Suppressor macrophage (primary cell): ENCODE measurements at regions not wholly inside any gene's neighbourhood (a gene's known extent, or its start where the extent isn't known, plus 50 kb on each side); places are given as distances from the start of the nearest gene placed in this dataset.

Source experiments
- DNase-seq, 4 experiments: peaks; one replicate each; pipeline ENCODE4 v3.0.0-alpha.2; 2020 to 2022

- DNase-seq: no peak
Observed at GRCh38 chr20:11048739-11049138, 374.9 kb upstream of the JAG1 start.

GRCh38 chr20:11050350-11050749 lies 376.6 kb upstream of the JAG1 start:
- no peak for DNase-seq

DNA sequence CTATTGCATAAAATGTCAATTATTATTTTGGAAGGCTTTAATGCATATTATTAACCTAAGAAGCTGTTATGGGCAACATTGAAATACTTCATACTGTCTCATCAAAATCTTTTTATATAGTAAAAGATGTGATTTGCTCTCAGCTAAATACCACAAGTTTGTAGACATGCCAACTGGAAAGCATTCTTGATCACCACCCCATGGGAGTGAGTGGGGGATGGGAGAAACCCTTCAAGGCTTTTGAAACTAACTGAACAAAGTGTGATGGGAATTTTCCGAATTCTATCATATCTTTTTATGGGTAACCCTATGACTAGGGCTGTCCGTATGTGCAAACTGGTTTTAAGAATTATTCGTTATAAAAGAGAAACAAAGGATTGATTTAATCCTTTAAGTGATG lies 377.3 kb upstream of the JAG1 start:
- DNase-seq: no peak

GRCh38 chr20:11053310-11053709 lies 379.5 kb upstream of the JAG1 start:
- DNase-seq: no peak

- no peak for DNase-seq
Observed at GRCh38 chr20:11054266-11054993, 380.6 kb upstream of the JAG1 start.

- no peak for DNase-seq
Observed at GRCh38 chr20:11056414-11056813, 382.6 kb upstream of the JAG1 start.

DNA sequence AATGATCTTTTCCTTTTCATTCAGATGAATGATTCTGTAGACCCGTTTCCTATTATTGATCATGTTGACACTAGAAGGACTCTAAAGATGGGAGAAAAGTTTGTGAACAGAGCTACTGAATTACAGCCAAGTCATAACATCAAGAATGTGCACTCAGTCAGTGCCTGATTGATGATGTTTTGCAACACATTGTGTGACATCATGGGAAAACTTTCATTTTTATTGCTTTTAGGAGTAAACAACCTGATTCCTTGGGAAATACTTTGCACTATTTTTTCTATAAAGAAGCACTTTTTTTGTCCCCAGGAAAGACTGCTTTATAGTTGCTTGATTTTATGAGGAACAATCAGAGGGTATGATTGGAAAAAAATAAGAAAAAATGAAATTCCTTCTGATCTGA lies 383.8 kb upstream of the JAG1 start:
- DNase-seq: no peak

DNA sequence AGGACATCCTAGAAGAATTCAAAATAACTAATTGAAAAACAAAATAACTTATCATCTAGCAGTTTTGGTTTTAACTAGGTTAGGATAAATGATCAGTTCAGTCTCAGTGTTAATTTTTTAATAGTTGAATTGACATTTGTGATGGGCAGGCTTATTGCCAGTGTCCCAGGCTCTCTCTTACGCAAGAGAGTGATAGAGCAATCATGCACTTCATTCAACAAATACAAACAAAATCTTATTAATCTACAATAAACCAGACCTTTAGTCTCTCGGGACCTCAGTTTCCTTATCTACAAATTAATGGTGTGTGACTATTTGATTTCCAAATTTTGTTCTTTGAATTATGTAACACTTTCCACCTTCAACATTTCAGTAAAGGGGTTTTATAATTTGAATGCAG lies 385.9 kb upstream of the JAG1 start:
- no peak for DNase-seq

- no peak for DNase-seq
Observed at GRCh38 chr20:11060423-11061185, 386.8 kb upstream of the JAG1 start.

- DNase-seq: peak; percentile 27 to 65 (median 36)
Observed at GRCh38 chr20:11063444-11063843, 389.6 kb upstream of the JAG1 start.

DNA sequence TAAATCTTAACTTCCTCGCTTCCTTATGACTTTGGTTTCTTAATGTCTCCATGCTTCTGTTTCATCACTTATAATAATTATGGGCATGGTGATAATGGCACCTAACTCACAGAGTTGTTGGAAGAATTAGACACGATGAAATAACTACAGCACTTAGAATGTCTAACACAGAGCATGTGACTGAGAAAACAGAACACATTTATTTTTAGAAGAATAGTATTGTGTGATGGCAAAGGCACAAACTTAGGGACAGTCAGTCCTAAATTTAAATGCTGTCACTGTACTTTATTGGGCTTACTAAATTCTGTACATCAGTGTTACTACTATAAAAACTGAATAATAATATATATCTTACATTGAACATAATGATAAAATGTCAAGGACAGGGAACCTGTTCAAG lies 391.1 kb upstream of the JAG1 start:
- DNase-seq: no peak

DNA sequence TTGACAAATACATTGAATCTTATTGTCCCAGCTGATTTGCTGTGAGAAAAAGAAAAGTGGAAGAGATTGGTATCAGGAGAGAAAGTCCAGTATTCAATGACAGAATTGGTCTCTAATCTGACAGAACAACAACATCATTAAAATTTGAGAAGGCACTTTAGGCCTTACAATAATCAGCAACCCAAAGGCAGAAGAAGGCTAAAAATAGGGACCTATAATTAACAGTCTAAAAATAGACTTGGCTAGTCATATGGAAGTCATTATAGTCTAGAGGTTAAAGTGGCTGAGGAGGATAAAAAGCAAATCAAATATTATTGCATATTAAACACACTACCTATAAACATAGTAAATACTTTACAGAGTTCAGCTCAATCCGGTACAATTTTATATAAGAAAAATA lies 393.6 kb upstream of the JAG1 start:
- no peak for DNase-seq

DNA sequence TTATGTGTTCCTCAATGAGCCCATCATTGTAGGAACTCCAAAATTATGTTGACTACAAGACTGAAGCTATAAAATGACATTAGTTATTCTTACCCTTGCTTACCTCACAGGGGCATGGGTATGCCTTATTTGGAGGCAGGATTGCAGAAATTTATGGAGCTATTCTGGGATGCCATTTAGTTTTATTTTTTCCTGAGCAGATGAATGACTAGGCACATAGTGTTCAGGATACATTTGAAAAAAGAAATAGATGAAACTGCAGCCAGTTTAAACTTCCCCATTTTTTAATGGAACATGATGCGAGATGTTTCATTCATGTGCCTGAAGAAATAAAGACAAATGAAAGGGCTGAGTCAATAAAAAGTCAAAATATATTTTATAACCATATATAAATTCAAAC lies 399.2 kb upstream of the JAG1 start:
- DNase-seq: peak in 2 of 4 experiments; percentile 4 to 16

DNA sequence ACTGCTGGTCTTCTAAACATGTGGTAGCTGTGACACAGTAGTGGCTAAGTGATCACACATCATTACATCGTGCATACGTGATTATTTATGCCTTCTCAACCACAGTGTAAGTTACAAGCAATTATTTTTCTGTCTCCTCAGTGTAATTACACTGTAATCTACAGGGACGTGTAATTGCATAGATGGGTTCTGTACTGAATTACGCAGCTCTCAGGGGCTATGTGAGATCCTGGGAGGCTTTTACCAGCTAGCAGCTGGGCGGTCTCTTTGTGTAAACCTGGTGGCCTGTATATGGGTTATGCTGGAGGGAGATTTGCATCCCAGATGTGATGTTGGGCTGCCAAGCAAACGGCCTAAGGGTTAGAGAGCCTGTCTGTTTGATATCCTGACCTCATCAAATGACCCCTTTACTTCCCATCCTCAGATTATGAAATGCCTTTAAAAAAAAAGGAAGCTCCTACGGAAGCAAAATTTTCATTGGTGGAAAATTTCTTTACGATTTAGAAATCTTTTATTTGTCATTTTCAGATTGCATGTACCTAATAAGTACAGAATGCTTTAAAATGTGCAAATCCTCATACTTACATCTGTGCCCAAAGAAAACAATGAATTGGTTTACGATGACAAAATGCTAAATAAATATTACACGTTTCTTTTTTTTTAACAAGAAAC lies 402.8 kb upstream of the JAG1 start:
- DNase-seq: peak in 2 of 4 experiments; percentile 30 to 31

DNA sequence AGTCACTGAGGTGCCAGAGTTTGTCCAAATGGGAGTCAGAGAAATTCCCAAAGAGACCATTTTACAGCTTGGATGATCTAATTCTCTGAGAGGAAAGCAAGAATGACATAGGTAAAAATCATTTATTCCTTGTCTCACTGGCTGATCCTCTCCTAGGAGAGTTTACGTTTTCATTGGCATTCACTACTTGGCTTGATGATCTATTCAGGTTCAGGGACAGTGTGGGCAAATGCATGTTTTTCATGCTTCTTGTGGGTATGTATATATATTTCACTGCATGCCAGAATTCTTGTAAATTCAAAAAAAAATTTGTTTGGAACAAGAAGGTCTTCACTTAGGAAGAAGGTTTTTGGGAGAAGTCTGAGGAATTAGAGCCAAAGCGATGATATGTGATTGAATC lies 403.4 kb upstream of the JAG1 start:
- no peak for DNase-seq

DNA sequence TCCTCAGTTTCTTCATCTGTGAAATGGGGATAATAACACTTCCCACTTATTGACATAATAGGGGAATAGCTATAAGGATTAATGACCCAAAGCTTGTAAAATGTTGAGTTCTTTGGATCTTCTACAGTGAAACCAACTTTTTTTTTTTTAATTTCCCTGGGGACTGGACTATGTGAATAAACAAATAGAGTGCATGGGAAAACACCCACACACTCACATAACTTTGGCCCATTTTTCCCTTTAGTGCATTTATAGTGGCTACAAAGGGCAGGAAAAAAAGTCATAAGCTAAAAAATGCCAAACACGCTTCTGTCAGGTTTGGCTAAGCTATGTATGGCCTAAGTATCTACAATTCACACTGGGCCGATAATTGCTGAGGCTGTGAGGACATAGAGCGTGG lies 406.2 kb upstream of the JAG1 start:
- DNase-seq: no peak

- no peak for DNase-seq
Observed at GRCh38 chr20:11080781-11081377, 407.1 kb upstream of the JAG1 start.

DNA sequence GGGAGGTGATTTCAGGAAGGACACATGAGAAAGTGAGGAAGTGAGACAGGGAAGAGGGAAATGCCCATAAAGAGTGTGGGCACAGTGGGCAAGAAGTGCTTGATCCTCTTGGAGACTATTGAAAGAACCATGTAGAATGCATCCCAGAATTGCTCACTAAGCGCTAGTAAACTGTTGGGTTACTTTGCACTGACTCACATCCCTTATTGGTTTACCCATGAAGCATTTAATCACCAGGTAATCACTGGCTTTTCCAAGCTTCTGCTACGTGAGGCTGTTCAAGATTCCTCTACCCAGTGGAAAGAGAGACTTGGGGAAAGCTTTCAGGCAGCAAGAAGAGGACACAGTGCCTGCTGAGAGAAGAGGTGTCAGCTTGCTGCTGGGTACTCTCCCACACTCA lies 410.0 kb upstream of the JAG1 start:
- no peak for DNase-seq

DNA sequence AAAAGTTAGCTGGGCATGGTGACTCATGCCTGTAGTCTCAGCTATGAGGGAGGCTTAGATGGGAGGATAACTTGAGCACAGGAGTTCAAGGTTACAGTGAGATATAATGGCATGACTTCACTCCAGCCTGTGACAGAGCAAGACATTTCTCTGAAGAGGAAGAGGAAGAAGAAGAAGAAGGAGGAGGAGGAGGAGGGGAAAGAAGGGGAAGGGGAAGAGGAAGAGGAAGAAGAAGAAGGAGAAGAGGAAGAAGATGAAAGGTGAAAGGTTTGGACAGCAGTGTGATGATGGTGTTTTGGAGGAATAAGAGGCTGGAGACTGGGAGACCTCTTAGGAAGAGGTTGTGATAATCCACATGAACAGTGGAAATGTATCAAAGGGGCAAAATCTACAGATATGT lies 410.7 kb upstream of the JAG1 start:
- DNase-seq: no peak

DNA sequence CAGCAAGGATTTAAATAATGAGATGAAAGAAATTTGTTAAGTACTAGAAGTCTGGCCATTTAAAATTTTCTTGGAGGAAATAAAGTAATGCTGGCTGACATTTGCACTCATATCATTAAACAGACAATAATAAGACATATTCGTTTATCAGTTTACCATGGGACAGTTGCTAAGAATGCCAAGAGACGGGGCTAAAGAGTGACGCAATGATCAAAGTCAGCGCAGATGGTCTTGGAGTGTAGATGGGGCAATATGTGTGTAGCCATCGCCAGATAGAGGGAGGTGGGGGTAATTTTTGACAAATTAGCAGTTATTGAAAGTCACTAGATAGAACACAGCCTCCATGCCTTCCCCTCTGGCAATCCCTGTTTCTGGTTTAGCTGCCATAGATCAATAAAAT lies 413.2 kb upstream of the JAG1 start:
- no peak for DNase-seq

- no peak for DNase-seq
Observed at GRCh38 chr20:11090751-11091150, 417.0 kb upstream of the JAG1 start.

DNA sequence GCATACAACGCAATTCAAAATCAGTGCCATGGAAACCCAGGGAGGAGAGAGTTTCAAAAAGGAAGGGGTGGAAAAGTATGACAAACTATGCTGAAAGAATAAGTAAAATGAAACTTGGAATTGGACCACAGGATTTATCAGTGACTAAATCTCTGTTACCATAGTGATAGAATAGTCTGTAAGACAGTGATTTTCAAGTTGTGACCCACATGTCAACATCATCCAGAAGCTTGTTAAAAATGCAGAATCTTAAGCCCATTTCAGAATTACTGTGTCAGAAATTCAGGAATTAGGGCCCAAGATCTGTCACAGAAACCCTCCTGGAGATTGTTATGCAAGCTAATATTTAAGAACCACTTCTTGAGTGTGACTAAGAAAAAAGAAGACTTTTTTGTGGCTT lies 417.7 kb upstream of the JAG1 start:
- DNase-seq: no peak

- DNase-seq: no peak
Observed at GRCh38 chr20:11092151-11092550, 418.4 kb upstream of the JAG1 start.
